Stimulated activated naive CD8-positive, alpha-beta T cell treated with anti-CD3 and anti-CD28 coated beads, Interleukin-15, Interleukin-2, amounts not matched to agents 100 U/mL and 50 U/mL, for 24 hours (primary cell): ENCODE measurements at regions not wholly inside any gene's neighbourhood (a gene's known extent, or its start where the extent isn't known, plus 50 kb on each side); places are given as distances from the start of the nearest gene placed in this dataset.

ENCODE experiments used
- ATAC-seq: fragments of 150-1000 bp; cut with Tn5 transposase; one replicate; pipeline ENCODE4 v1.10.0; 2021
- DNase-seq: peaks from one replicate; pipeline ENCODE4 v3.0.0; 2021

DNA sequence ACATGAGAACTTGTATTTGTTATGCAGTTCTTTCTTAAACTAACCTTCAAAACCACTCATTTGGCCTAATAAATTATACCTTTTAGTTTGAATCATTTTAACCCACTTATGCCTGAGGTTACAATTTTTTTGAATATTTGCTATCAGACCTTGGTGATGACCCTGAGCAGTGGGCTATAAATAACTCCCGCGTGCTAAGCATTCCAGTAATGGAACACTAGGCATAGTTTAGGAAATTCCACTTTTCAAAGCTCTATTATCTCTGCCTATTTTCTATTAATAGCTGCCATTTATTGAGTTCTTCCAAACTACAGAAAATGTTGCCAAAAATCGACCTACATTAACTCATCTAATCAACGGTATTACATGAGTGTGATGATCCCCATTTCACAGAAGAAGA lies 993.4 kb upstream of the FAT3 start:
- DNase-seq (no peak), ATAC-seq (no peak)

DNA sequence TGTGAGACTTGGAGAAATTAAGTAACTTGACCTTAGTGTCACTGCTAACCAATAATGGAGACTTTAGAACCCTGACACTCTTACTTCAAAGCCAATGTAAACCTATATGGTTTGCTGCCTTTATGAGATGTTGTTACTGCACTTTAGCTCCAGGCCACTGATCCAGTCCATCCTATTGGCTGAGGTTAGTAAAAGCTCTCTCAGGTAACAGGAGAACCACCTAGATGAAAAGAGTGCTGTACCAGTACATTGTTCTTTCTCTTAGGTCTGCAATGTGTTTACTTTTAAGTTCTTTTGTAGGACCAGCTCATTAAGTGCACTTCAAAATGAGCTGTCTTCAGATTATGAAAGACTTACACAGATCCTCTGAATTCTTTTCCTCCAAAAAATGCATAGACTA lies 994.0 kb upstream of the FAT3 start:
- ATAC-seq (no peak), DNase-seq (no peak)

- no peak for DNase-seq
- no peak for ATAC-seq
Measured at GRCh38 chr11:91222830-91223229, 1000.0 kb upstream of the CHORDC1 start.

DNA sequence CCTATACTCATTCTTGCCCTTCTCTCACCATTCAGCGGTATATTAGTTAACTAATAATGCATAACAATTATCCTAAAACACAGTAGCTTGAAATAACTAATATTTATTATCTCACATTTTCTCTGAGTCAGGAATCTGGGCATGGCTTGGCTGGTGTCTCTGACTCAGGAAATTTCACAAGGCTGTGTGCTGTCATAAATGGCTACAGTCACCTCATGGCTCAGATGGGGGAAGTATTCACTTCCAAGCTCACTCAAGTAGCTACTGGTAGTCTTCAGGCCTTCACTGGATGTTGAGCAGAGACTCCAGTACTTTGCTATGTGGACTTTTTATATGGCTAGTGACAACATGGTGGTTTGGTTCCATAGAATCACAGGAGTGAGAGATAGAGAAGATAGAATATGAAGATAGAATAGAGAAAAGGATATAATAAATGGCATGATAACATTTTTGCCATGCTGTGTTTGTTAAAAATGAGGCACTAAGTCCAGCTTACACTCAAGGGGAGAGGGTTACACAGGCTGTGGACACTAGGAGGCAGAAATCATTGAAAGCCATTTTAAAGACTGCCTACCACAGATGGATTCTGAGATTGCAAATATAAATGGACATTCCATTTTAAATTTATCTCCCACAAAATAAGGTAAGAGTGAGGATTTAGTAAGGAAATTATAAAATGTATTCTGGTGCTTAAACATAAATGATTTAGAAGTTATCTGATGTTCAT lies 997.8 kb upstream of the CHORDC1 start:
- DNase-seq (no peak), ATAC-seq (no peak)

- no peak for DNase-seq
- ATAC-seq, result no peak
Measured at GRCh38 chr11:91219535-91219934, 996.7 kb upstream of the CHORDC1 start.

GRCh38 chr11:91209751-91210150 lies 986.9 kb upstream of the CHORDC1 start:
- no peak for ATAC-seq
- no peak for DNase-seq

DNA sequence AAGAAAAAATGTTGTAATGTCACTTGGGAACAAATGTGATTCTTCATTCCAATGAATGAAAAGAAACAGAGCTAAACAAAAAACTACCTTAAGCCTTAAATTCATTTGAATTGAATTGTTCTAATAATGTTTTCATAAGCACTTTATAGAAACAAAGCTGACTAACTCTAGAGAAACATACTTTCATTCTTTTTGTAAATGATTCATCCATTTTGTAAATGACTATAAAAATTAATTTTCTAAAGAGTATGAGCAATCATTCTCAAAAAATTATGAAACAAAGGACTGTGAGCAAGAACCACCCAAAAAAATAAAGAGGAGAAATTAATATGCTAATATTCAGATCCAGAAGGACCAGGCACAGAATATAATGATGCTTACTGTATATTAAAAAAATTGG lies 986.5 kb upstream of the CHORDC1 start:
- DNase-seq (no peak), ATAC-seq (no peak)

DNA sequence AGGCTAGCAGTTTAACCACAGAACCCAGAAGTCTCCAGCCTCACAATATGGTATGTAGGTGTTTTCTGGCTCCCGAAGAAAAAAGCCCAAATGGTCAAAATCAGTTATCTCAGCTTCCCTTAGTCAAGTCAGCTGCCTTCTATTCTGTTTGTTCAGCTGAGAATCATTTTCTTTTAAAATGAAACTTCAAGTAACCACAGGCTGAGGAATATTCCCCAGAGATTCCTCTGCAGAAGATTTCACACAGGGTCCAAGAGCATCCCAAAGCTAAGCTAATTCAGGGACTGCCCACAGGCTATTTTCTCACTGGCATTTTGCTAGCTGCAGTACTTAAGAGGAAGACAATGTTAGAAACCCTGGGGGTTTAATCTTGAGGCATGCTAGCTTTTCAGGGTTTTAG lies 977.0 kb upstream of the CHORDC1 start:
- ATAC-seq, result no peak
- DNase-seq, result no peak

DNA sequence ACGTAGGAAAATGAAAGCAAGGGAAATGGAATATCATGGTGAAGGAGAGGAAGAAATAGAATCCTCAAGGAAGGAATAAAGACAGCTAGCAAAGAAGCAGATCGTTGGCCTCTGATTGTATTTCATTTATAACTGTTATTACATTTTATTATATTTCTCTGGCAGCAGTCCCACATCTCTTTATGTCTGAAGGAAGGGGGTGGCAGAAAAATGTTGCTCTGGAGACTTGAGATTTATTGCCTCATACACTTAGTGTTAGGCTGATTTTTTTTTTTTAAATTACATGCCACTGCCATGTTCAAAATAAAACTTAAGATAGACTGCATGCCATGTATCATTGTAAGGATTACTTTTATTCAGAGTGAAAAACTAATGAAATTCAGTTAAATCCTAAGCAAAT lies 971.7 kb upstream of the CHORDC1 start:
- DNase-seq (no peak), ATAC-seq (no peak)

DNA sequence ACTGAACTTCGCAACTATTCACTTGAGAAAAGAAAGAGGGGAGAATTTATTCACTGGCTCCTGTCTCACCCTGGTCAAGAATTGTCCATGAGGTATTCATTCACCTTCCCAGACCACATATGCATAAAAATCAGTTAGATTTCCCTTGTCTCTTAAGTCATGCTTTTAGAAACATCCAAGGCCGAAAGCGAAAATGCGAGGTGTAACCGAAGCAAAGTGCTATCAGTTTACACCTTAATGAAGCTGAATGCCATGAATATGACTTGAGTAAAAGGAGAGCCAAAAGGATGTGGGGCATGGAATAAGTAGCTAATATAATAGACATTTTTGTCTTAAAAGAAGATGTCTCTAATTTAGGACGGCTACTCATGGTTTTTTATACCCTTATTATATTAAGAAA lies 965.6 kb upstream of the CHORDC1 start:
- ATAC-seq (no peak), DNase-seq (no peak)

DNA sequence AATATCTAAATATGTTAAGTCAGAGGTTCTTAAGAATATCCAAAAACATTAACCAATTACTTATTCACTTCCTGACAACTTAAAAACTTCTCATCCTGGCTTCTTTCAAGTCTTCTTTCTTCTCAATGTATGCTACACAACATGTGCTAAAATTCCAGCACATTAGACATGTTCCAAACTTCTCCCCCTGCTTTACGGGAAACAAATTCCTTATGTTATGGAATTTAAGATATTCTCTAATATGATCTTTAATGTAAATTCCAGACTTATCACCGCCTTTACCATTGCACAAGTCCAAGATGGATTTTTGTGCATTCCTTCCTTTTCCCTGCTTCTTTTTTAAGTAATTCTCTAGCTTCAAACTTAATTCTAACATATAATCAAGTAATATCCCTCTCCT lies 964.5 kb upstream of the CHORDC1 start:
- ATAC-seq, result no peak
- DNase-seq, result no peak

DNA sequence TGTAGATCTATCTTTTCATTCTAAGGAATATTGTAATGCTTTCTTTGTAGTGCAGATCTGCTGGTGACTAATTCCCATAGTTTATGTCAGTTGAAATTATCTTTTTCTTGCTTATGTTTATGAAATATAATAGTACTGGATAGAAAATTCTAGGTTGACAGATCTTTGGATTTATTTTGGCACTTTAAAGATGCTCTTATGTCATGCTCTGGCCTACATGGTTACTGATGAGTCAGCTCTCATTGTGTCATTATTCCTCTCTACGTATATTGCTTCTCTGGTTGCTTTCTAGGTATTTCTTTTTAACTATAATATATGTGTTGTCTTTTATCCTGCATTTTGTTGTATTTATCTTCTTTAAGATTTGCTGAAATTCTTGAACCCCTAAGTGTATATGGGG lies 955.5 kb upstream of the CHORDC1 start:
- no peak for DNase-seq
- no peak for ATAC-seq

GRCh38 chr11:91174734-91175133 lies 951.9 kb upstream of the CHORDC1 start:
- no peak for ATAC-seq
- DNase-seq, result no peak

GRCh38 chr11:91174193-91174592 lies 951.3 kb upstream of the CHORDC1 start:
- ATAC-seq (no peak), DNase-seq (no peak)

DNA sequence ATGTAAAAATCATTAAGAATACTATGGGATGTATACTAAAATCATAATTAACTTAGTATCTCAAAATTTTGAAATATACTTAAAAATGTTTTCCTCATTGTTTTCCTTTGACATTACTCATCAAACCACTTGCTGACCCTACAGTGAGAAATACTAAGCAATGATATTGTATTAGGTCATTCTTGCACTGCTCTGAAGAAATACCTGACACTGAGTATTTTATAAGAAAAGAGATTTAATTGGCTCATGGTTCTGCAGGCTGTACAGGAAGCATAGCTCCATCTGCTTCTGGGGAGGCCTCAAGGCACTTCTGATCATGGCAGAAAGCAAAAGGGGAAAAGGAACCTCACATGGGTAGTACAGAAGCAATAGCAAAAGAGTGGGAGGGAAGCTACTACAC lies 950.9 kb upstream of the CHORDC1 start:
- DNase-seq (no peak), ATAC-seq (no peak)

GRCh38 chr11:91170711-91171110 lies 947.9 kb upstream of the CHORDC1 start:
- ATAC-seq (no peak), DNase-seq (no peak)

- ATAC-seq (no peak), DNase-seq (no peak)
Measured at GRCh38 chr11:91164452-91164822, 941.6 kb upstream of the CHORDC1 start.

GRCh38 chr11:91163619-91164451 lies 941.0 kb upstream of the CHORDC1 start:
- ATAC-seq, result no peak
- no peak for DNase-seq

- no peak for ATAC-seq
- no peak for DNase-seq
Measured at GRCh38 chr11:91160661-91161060, 937.8 kb upstream of the CHORDC1 start.

- DNase-seq, result no peak
- no peak for ATAC-seq
Measured at GRCh38 chr11:91158891-91159537, 936.2 kb upstream of the CHORDC1 start.

DNA sequence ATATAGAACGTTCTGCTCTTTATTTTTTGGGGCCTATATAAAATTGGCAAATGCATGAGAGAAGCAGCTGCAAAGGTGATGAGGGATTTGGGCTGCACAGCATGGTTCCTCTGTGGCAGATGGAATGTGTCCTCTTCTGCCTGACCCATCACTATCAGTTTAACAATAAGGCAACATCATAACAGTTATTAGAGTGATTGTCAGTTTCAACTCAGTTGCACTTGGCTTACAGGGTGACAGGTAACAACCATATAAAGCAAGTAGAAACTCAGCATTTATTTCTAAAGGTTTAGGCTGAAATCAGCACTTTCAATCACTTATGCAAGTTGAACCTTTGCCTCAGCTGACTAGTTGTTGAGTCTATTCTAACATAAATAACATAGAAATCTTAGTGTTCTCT lies 935.4 kb upstream of the CHORDC1 start:
- ATAC-seq (no peak), DNase-seq (no peak)

DNA sequence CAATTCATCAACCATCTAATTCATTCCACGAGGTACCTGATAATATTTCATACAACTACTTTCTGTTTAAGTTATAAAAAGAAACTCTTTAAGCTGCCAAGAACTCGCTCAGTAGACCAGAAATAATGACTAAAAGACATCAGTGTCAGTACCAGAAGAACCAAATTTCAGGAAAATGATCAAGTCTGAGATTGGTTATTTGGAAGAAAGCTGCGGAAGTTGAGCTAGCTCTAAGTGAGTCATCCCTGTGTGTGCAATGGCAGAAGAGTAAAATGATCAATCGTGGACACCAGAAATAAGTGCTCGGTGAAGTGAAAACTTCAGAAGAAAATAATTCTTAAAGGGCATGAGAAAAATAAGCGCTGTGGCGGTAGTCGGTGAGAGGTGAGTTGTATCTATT lies 933.2 kb upstream of the CHORDC1 start:
- ATAC-seq (no peak), DNase-seq (no peak)

DNA sequence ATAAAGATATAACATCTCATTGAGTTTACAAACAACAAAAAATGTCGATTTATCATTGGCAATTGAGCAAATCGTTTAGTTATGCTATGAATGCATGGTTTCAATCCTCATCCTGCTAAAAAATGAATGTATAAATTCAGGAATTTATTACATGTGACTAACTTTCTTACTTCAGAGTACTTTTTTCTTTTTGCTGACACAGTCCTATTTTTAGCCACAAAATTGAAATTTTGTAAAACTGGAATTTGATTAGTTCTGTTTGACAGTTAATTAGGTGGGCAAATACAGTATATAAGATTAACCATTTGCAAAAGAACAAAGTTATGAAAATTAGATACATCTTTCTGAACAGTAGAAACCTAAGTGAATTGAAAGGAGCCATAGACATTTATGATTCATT lies 925.0 kb upstream of the CHORDC1 start:
- no peak for ATAC-seq

More for the DNA sequence above, 925.0 kb upstream of the CHORDC1 start:
- DNase-seq, result no peak
